Stomach (tissue), 4 donors: ENCODE measurements at regions not wholly inside any gene's neighbourhood (a gene's known extent, or its start where the extent isn't known, plus 50 kb on each side); places are given as distances from the start of the nearest gene placed in this dataset.

Source experiments
- CTCF ChIP-seq, 7 experiments: fragments of 450-650 bp in 4 of 7; fragments of 200-600 bp in 3 of 7; sonication (generic) in 3 of 7; IDR thresholded peaks; one replicate each; pipeline ENCODE4 v1.5.1; 2016 to 2019; ENCODE audit warnings: antibody characterized with exemption in 7 of 7, control low read depth in 2 of 7, mild to moderate bottlenecking in 1 of 7
- EP300 ChIP-seq: sonication (generic); formaldehyde crosslinking; IDR thresholded peaks from one replicate; pipeline ENCODE4 v1.6.1; 2017; ENCODE audit warnings: antibody characterized with exemption
- POLR2AphosphoS5 ChIP-seq, 3 donors: sonication (generic); formaldehyde crosslinking; IDR thresholded peaks; one replicate each; pipeline ENCODE4 v1.6.1; 2016; ENCODE audit warnings: antibody characterized with exemption in 3 of 3

- no peak for TF ChIP-seq CTCF (IDR thresholded peaks at IDR 0.05)
- no peak for TF ChIP-seq POLR2AphosphoS5 (IDR thresholded peaks at IDR 0.05)
- no peak for TF ChIP-seq EP300
Observed at GRCh38 chr12:113611652-113612051, 140.0 kb upstream of the LHX5 start.
